H1 (cell line): ENCODE measurements at regions not wholly inside any gene's neighbourhood (a gene's known extent, or its start where the extent isn't known, plus 50 kb on each side); places are given as distances from the start of the nearest gene placed in this dataset.

Source experiments
- CHD7 ChIP-seq: fragments of 300-600 bp; sonication (generic); IDR thresholded peaks from 2 replicates; pipeline ENCODE4 v1.7.1; 2012; ENCODE audit warnings: low read length, moderate library complexity, mild to moderate bottlenecking, inconsistent platforms; ENCODE audit not compliant: insufficient replicate concordance
- FOSL1 ChIP-seq: IDR thresholded peaks from 2 replicates; pipeline ENCODE4 v1.6.1; 2011; ENCODE audit warnings: mild to moderate bottlenecking, low read depth, low read length, moderate library complexity; ENCODE audit not compliant: insufficient read depth
- KDM5A ChIP-seq: fragments of 200-600 bp; IDR thresholded peaks from 2 replicates; pipeline ENCODE4 v1.7.1; 2012; ENCODE audit warnings: mild to moderate bottlenecking, low read length, inconsistent platforms, mixed read lengths
- POLR2A ChIP-seq, 2 experiments: IDR thresholded peaks; 1 replicate in 1 of 2; 2 replicates in 1 of 2; pipeline ENCODE4 v1.6.1; 2011; ENCODE audit warnings: low read depth in 2 of 2, low read length in 2 of 2, mild to moderate bottlenecking in 2 of 2; ENCODE audit errors: control extremely low read depth in 1 of 2
- POLR2AphosphoS5 ChIP-seq: IDR thresholded peaks from 2 replicates; pipeline ENCODE4 v1.6.1; 2011; ENCODE audit warnings: low read depth, low read length
- SIN3A ChIP-seq, 2 experiments: IDR thresholded peaks in 1 of 2; conservative IDR thresholded peaks in 1 of 2; 2 replicates each; pipeline ENCODE4 v1.6.1; 2011 to 2012; ENCODE audit warnings: low read length in 2 of 2, improper control_type of control experiment in 1 of 2, low read depth in 1 of 2, mild to moderate bottlenecking in 1 of 2
- TEAD4 ChIP-seq: IDR thresholded peaks from 2 replicates; pipeline ENCODE4 v1.6.1; 2012; ENCODE audit warnings: low read depth, low read length, inconsistent platforms, mixed read lengths

DNA sequence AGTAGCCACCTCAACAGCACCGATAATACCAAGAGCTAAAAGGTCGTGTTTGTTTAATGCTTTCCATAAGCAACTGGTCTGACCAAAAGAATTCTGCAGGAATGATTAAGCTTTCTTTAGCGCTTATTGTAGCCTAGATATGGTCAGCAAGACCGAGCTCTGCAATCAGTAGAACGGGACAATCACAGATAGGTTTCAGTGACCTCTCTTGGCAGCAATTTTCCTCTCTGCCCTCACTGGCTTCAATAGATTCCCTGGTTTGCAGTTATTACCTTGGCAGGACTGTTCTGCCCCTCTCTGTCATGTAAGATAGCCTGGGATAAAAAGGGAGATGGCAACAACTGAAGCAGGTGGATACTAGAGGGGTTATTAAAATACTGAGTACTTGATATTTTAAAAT is 337.1 kb upstream of the NECTIN3 start (continued):
- TF ChIP-seq CHD7 (no peak), TEAD4 (no peak), POLR2AphosphoS5 (no peak), KDM5A (no peak), POLR2A (IDR thresholded peaks at IDR 0.05; ENCODE audit: control extremely low read depth in 1 of 2, low read depth in 2 of 2, low read length in 2 of 2) (no peak), SIN3A (conservative IDR thresholded peaks at IDR 0.05 in 1 of 2, IDR thresholded peaks at IDR 0.05 in 1 of 2; ENCODE audit: low read depth in 1 of 2, low read length in 2 of 2) (no peak), FOSL1 (no peak)
- TF ChIP-seq, all 59 proteins: peak for 0
